GM23338 (cell line): ENCODE measurements at regions not wholly inside any gene's neighbourhood (a gene's known extent, or its start where the extent isn't known, plus 50 kb on each side); places are given as distances from the start of the nearest gene placed in this dataset.

ENCODE experiments used
- ATAC-seq: fragments of 200-7000 bp; cut with Tn5 transposase; 3 replicates; pipeline ENCODE4 v1.9.1; 2020
- DNase-seq: peaks from one replicate; pipeline ENCODE4 v3.0.0-alpha.2; 2015; ENCODE audit warnings: low spot score
- H2AFZ ChIP-seq: fragments of 200-600 bp; sonication (generic); 2 replicates; pipeline ENCODE4 v1.8.0; 2016; ENCODE audit warnings: antibody characterized with exemption, mild to moderate bottlenecking, moderate library complexity
- H3F3A ChIP-seq: fragments of 200-600 bp; sonication (generic); replicated peaks from 2 replicates; pipeline ENCODE4 v1.8.0; 2017; ENCODE audit warnings: antibody characterized with exemption, mixed run types, low read depth
- H3K27ac ChIP-seq: fragments of 200-600 bp; sonication (generic); 2 replicates; pipeline ENCODE4 v1.6.1; 2016; ENCODE audit warnings: low read depth
- H3K27me3 ChIP-seq: fragments of 200-600 bp; sonication (generic); 2 replicates; pipeline ENCODE4 v1.8.0; 2016; ENCODE audit warnings: mild to moderate bottlenecking, mixed run types, moderate library complexity; ENCODE audit not compliant: insufficient read depth
- H3K36me3 ChIP-seq: fragments of 200-600 bp; sonication (generic); 2 replicates; pipeline ENCODE4 v1.8.0; 2016; ENCODE audit warnings: mild to moderate bottlenecking; ENCODE audit not compliant: insufficient read depth
- H3K4me1 ChIP-seq: fragments of 200-600 bp; sonication (generic); 2 replicates; pipeline ENCODE4 v1.8.0; 2016; ENCODE audit warnings: mild to moderate bottlenecking, moderate library complexity; ENCODE audit not compliant: insufficient read depth
- H3K4me2 ChIP-seq: fragments of 200-600 bp; sonication (generic); 2 replicates; pipeline ENCODE4 v1.7.1; 2017; ENCODE audit warnings: mixed run types
- H3K4me3 ChIP-seq: fragments of 200-600 bp; sonication (generic); 2 replicates; pipeline ENCODE4 v1.6.1; 2016; ENCODE audit warnings: mixed run types
- H3K79me2 ChIP-seq: fragments of 200-600 bp; sonication (generic); replicated peaks from 2 replicates; pipeline ENCODE4 v1.8.0; 2017; ENCODE audit warnings: mild to moderate bottlenecking; ENCODE audit not compliant: insufficient read depth
- H3K9me2 ChIP-seq: fragments of 200-600 bp; sonication (generic); 2 replicates; pipeline ENCODE4 v1.8.0; 2017; ENCODE audit not compliant: insufficient read depth
- H4K20me1 ChIP-seq: fragments of 200-600 bp; sonication (generic); replicated peaks from 2 replicates; pipeline ENCODE4 v1.8.0; 2017; ENCODE audit warnings: mild to moderate bottlenecking; ENCODE audit not compliant: insufficient read depth
- H3K27ac Mint-ChIP-seq: 2 replicates; pipeline ENCODE4 v1.8.0; 2020; ENCODE audit warnings: inconsistent platforms, mild to moderate bottlenecking, moderate library complexity, mixed read lengths
- H3K27me3 Mint-ChIP-seq: 3 replicates; pipeline ENCODE4 v1.8.0; 2022; ENCODE audit warnings: low read depth, mild to moderate bottlenecking, moderate library complexity, mixed read lengths, inconsistent platforms; ENCODE audit not compliant: insufficient read depth, poor library complexity
- H3K36me3 Mint-ChIP-seq: 3 replicates; pipeline ENCODE4 v1.8.0; 2021; ENCODE audit warnings: low read depth, mild to moderate bottlenecking, inconsistent platforms, moderate library complexity, mixed read lengths
- H3K4me1 Mint-ChIP-seq: 3 replicates; pipeline ENCODE4 v1.8.0; 2020; ENCODE audit warnings: mild to moderate bottlenecking, inconsistent platforms, mixed read lengths
- H3K4me3 Mint-ChIP-seq: 3 replicates; pipeline ENCODE4 v1.8.0; 2021; ENCODE audit warnings: moderate library complexity, mild to moderate bottlenecking, inconsistent platforms, mixed read lengths
- H3K9me3 Mint-ChIP-seq: 3 replicates; pipeline ENCODE4 v1.8.0; 2020; ENCODE audit warnings: moderate library complexity, mild to moderate bottlenecking, inconsistent platforms, mixed read lengths
- CREB1 ChIP-seq: fragments of 250-450 bp; sonication (Bioruptor Pico); IDR thresholded peaks from 2 replicates; pipeline ENCODE4 v1.5.0; 2020; ENCODE audit warnings: low read depth, mild to moderate bottlenecking, moderate library complexity
- CTCF ChIP-seq, 2 experiments: fragments of 200-600 bp in 1 of 2; sonication (generic) in 1 of 2; conservative IDR thresholded peaks; 2 replicates each; pipeline versions ENCODE4 v1.5.1 to v1.6.1; 2016 to 2017; ENCODE audit warnings: antibody characterized with exemption in 2 of 2, low read depth in 2 of 2, mild to moderate bottlenecking in 2 of 2, moderate library complexity in 1 of 2
- EZH2 ChIP-seq: fragments of 200-600 bp; sonication (generic); IDR thresholded peaks from one replicate; pipeline ENCODE4 v1.8.0; 2017; ENCODE audit warnings: antibody characterized with exemption, mild to moderate bottlenecking, low read depth; ENCODE audit not compliant: unreplicated experiment
- EZH2phosphoT487 ChIP-seq: fragments of 200-600 bp; sonication (generic); IDR thresholded peaks from one replicate; pipeline ENCODE4 v1.8.1; 2018; ENCODE audit warnings: antibody characterized with exemption; ENCODE audit not compliant: unreplicated experiment
- JUNB ChIP-seq: IDR thresholded peaks from one replicate; pipeline ENCODE4 v1.6.1; 2016; ENCODE audit warnings: antibody characterized with exemption; ENCODE audit not compliant: unreplicated experiment
- NANOG ChIP-seq: IDR thresholded peaks from 2 replicates; pipeline ENCODE4 v1.6.1; 2016; ENCODE audit warnings: antibody characterized with exemption, borderline replicate concordance
- POLR2AphosphoS5 ChIP-seq: IDR thresholded peaks from 2 replicates; pipeline ENCODE4 v1.6.1; 2016; ENCODE audit warnings: antibody characterized with exemption, low read depth
- REST ChIP-seq: IDR thresholded peaks from one replicate; pipeline ENCODE4 v1.6.1; 2018; ENCODE audit warnings: antibody characterized with exemption; ENCODE audit not compliant: unreplicated experiment
- STAT1 ChIP-seq: IDR thresholded peaks from one replicate; pipeline ENCODE4 v1.6.1; 2016; ENCODE audit warnings: antibody characterized with exemption; ENCODE audit not compliant: unreplicated experiment
- ZNF114 ChIP-seq: fragments of 250-450 bp; sonication (Bioruptor Pico); IDR thresholded peaks from 2 replicates; pipeline ENCODE4 v1.5.0; 2020; ENCODE audit warnings: mild to moderate bottlenecking, moderate library complexity
- ZNF331 ChIP-seq: fragments of 250-450 bp; sonication (Bioruptor Pico); IDR thresholded peaks from 2 replicates; pipeline ENCODE4 v1.5.0; 2020; ENCODE audit warnings: low read depth, mild to moderate bottlenecking, moderate library complexity
- TF ChIP-seq, protein P1 (sequence below): fragments of 250-450 bp; sonication (Bioruptor Pico); IDR thresholded peaks from 2 replicates; pipeline ENCODE4 v1.5.0; 2020; ENCODE audit warnings: mild to moderate bottlenecking, moderate library complexity
- TF ChIP-seq, protein P2 (sequence below): IDR thresholded peaks from 2 replicates; pipeline ENCODE4 v1.6.1; 2016; ENCODE audit warnings: antibody characterized with exemption

DNA sequence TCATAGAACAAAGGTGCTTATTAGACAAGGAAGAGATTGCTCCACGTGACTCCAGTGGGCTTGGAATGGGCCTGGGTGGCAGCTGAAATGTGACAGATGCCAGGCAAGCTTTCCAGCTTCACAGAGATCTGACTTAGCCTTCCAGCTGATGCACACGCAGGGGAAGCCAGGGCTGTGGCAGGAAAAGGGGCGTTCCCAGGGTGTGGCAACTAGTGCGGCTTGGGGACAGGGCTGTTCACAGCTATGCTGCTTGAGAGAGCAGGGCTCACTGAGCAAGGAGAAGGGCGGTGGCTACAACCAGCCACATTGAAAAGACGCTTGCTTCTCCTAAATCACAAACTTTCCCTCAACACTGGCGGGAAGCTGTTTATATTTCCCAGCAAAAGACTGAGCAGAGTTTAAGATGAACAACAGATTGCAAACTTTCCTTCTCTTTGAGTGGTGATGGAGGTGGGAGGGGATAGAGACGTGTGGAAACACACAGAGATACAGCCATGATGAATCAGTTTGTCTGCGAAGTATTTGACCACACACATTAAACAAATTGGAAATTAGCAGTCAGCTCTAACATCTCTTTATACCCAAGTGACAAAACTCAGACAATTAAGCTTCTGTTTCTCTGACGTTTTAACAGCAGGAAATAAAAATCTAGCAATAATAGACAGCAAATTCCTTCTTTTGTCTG is 127.5 kb downstream of the BDH1 start:
- no peaks in the 10 kb centered on the region for H3K36me3 ChIP-seq
- H3K27me3 ChIP-seq, result no peaks in the 10 kb centered on the region
- no peaks in the 10 kb centered on the region for H3K4me1 ChIP-seq
- Mint-ChIP-seq H3K4me1 (peaks cover 4% of the 10 kb centered on the region; the same call in 1 of the 3 replicates), H3K36me3 (no peaks in the 10 kb centered on the region), H3K4me3 (no peak overlapping the region), H3K27ac (no peak overlapping the region), H3K9me3 (no peaks in the 10 kb centered on the region), H3K27me3 (peaks cover 8% of the 10 kb centered on the region)
- H3K4me3 ChIP-seq, result no peak overlapping the region
- H3K4me2 ChIP-seq, result no peak overlapping the region
- ATAC-seq (peak; percentile 83), DNase-seq (peak; percentile 30)
- no peaks in the 10 kb centered on the region for H3F3A ChIP-seq
- no peak overlapping the region for H3K27ac ChIP-seq
- no peaks in the 10 kb centered on the region for H3K79me2 ChIP-seq
- no peaks in the 10 kb centered on the region for H4K20me1 ChIP-seq
- TF ChIP-seq EZH2 (no peak), CREB1 (CRISPR knock-in tag) (no peak), REST (no peak), EZH2phosphoT487 (no peak), JUNB (no peak), ZNF114 (CRISPR knock-in tag) (no peak), STAT1 (no peak), POLR2AphosphoS5 (no peak), NANOG (no peak), ZNF331 (CRISPR knock-in tag) (no peak), CTCF (conservative IDR thresholded peaks at IDR 0.05; ENCODE audit: low read depth in 2 of 2) (no peak)
- TF ChIP-seq, protein P1, sequence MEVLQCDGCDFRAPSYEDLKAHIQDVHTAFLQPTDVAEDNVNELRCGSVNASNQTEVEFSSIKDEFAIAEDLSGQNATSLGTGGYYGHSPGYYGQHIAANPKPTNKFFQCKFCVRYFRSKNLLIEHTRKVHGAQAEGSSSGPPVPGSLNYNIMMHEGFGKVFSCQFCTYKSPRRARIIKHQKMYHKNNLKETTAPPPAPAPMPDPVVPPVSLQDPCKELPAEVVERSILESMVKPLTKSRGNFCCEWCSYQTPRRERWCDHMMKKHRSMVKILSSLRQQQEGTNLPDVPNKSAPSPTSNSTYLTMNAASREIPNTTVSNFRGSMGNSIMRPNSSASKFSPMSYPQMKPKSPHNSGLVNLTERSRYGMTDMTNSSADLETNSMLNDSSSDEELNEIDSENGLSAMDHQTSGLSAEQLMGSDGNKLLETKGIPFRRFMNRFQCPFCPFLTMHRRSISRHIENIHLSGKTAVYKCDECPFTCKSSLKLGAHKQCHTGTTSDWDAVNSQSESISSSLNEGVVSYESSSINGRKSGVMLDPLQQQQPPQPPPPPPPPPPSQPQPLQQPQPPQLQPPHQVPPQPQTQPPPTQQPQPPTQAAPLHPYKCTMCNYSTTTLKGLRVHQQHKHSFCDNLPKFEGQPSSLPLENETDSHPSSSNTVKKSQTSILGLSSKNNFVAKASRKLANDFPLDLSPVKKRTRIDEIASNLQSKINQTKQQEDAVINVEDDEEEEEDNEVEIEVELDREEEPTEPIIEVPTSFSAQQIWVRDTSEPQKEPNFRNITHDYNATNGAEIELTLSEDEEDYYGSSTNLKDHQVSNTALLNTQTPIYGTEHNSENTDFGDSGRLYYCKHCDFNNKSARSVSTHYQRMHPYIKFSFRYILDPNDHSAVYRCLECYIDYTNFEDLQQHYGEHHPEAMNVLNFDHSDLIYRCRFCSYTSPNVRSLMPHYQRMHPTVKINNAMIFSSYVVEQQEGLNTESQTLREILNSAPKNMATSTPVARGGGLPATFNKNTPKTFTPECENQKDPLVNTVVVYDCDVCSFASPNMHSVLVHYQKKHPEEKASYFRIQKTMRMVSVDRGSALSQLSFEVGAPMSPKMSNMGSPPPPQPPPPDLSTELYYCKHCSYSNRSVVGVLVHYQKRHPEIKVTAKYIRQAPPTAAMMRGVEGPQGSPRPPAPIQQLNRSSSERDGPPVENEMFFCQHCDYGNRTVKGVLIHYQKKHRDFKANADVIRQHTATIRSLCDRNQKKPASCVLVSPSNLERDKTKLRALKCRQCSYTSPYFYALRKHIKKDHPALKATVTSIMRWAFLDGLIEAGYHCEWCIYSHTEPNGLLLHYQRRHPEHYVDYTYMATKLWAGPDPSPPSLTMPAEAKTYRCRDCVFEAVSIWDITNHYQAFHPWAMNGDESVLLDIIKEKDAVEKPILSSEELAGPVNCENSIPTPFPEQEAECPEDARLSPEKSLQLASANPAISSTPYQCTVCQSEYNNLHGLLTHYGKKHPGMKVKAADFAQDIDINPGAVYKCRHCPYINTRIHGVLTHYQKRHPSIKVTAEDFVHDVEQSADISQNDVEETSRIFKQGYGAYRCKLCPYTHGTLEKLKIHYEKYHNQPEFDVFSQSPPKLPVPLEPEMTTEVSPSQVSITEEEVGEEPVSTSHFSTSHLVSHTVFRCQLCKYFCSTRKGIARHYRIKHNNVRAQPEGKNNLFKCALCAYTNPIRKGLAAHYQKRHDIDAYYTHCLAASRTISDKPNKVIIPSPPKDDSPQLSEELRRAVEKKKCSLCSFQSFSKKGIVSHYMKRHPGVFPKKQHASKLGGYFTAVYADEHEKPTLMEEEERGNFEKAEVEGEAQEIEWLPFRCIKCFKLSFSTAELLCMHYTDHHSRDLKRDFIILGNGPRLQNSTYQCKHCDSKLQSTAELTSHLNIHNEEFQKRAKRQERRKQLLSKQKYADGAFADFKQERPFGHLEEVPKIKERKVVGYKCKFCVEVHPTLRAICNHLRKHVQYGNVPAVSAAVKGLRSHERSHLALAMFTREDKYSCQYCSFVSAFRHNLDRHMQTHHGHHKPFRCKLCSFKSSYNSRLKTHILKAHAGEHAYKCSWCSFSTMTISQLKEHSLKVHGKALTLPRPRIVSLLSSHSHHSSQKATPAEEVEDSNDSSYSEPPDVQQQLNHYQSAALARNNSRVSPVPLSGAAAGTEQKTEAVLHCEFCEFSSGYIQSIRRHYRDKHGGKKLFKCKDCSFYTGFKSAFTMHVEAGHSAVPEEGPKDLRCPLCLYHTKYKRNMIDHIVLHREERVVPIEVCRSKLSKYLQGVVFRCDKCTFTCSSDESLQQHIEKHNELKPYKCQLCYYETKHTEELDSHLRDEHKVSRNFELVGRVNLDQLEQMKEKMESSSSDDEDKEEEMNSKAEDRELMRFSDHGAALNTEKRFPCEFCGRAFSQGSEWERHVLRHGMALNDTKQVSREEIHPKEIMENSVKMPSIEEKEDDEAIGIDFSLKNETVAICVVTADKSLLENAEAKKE (CRISPR knock-in tag), result no peak
- TF ChIP-seq, protein P2, sequence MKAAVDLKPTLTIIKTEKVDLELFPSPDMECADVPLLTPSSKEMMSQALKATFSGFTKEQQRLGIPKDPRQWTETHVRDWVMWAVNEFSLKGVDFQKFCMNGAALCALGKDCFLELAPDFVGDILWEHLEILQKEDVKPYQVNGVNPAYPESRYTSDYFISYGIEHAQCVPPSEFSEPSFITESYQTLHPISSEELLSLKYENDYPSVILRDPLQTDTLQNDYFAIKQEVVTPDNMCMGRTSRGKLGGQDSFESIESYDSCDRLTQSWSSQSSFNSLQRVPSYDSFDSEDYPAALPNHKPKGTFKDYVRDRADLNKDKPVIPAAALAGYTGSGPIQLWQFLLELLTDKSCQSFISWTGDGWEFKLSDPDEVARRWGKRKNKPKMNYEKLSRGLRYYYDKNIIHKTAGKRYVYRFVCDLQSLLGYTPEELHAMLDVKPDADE, result no peak
- no peaks in the 10 kb centered on the region for H3K9me2 ChIP-seq
- peak overlapping the region; percentile 83 for H2AFZ ChIP-seq
